ENCODE measurements at regions not wholly inside any gene's neighbourhood (a gene's known extent, or its start where the extent isn't known, plus 50 kb on each side); places are given as distances from the start of the nearest gene placed in this dataset.

- no peak for DNase-seq
- intact Hi-C loops (cut with DNase I), result no loop called here
- no peak for ATAC-seq
- no peak for TF ChIP-seq CTCF (IDR thresholded peaks at IDR 0.05)
- H3K27ac ChIP-seq, result no peak overlapping the region
- H3K4me1 ChIP-seq, result no peaks in the 10 kb centered on the region
- H3K27me3 ChIP-seq, result no peaks in the 10 kb centered on the region
- no peaks in the 10 kb centered on the region for H3K36me3 ChIP-seq
- no peaks in the 10 kb centered on the region for H3K9me3 ChIP-seq
- no peak overlapping the region for H3K4me3 ChIP-seq
These were observed 277.7 kb downstream of the TMEM167A start for GRCh38 chr5:82799361-82800077.

- no peaks in the 10 kb centered on the region for H3K27me3 ChIP-seq
- H3K36me3 ChIP-seq, result no peaks in the 10 kb centered on the region
- H3K4me3 ChIP-seq, result no peak overlapping the region
- H3K9me3 ChIP-seq, result no peaks in the 10 kb centered on the region
- intact Hi-C loops (cut with DNase I), result no loop called here
- H3K4me1 ChIP-seq, result no peaks in the 10 kb centered on the region
- DNase-seq, result no peak
- ATAC-seq, result no peak
- no peak overlapping the region for H3K27ac ChIP-seq
- TF ChIP-seq CTCF (IDR thresholded peaks at IDR 0.05), result no peak
These were observed 278.5 kb downstream of the TMEM167A start for GRCh38 chr5:82798676-82799075.

- DNase-seq (no peak), ATAC-seq (no peak)
- intact Hi-C loops (cut with DNase I), result no loop called here
- no peaks in the 10 kb centered on the region for H3K27me3 ChIP-seq
- TF ChIP-seq CTCF (IDR thresholded peaks at IDR 0.05), result no peak
- no peak overlapping the region for H3K27ac ChIP-seq
- H3K36me3 ChIP-seq, result no peaks in the 10 kb centered on the region
- H3K4me3 ChIP-seq, result no peak overlapping the region
- H3K4me1 ChIP-seq, result no peaks in the 10 kb centered on the region
- no peaks in the 10 kb centered on the region for H3K9me3 ChIP-seq
These were observed 280.4 kb downstream of the TMEM167A start for GRCh38 chr5:82796643-82797416.

- no peaks in the 10 kb centered on the region for H3K27me3 ChIP-seq
- intact Hi-C loops (cut with DNase I), result no loop called here
- no peaks in the 10 kb centered on the region for H3K36me3 ChIP-seq
- no peak overlapping the region for H3K4me3 ChIP-seq
- no peak for TF ChIP-seq CTCF (IDR thresholded peaks at IDR 0.05)
- DNase-seq (no peak), ATAC-seq (no peak)
- H3K4me1 ChIP-seq, result no peaks in the 10 kb centered on the region
- H3K9me3 ChIP-seq, result no peaks in the 10 kb centered on the region
- no peak overlapping the region for H3K27ac ChIP-seq
These were observed 282.3 kb downstream of the TMEM167A start for GRCh38 chr5:82794876-82795275.

GRCh38 chr5:82793808-82794419 is 283.3 kb downstream of the TMEM167A start:
- DNase-seq, result no peak
- H3K27me3 ChIP-seq, result no peaks in the 10 kb centered on the region
- intact Hi-C loops (cut with DNase I), result no loop called here
- H3K27ac ChIP-seq, result no peak overlapping the region
- peak; percentile 65 for ATAC-seq
- no peaks in the 10 kb centered on the region for H3K4me1 ChIP-seq
- H3K4me3 ChIP-seq, result no peak overlapping the region
- TF ChIP-seq CTCF (IDR thresholded peaks at IDR 0.05), result peak; percentile 55 to 64
- no peaks in the 10 kb centered on the region for H3K9me3 ChIP-seq
- no peaks in the 10 kb centered on the region for H3K36me3 ChIP-seq
